ENCODE measurements at regions not wholly inside any gene's neighbourhood (a gene's known extent, or its start where the extent isn't known, plus 50 kb on each side); places are given as distances from the start of the nearest gene placed in this dataset.

DNA sequence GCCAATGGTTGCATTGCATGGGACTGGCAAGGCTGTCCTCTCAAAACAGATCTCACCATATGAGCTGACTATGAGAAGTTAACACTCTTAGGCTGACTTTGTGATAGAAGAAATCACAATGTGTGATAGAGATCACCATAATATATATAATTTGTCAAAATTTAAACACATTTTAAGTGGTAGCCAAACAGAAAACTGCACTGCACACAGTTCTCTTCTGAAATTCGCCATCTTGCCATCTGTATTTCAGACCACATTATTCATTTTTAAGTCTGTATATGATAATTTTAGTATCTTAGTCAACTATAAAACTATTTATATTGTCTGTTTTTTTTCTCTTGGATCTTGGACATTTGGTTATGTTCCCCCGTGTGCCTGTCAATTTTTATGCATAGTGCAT is 374.7 kb downstream of the AJAP1 start:
- Histone ChIP-seq H3K79me2 (ENCODE audit: control insufficient read depth, insufficient read depth, low read length) (no peaks in the 10 kb centered on the region), H3K27ac (ENCODE audit: control insufficient read depth, insufficient read depth) (no peak overlapping the region), H3K36me3 (ENCODE audit: control insufficient read depth in 2 of 2, insufficient read depth in 2 of 2, low read length in 1 of 2) (no peaks in the 10 kb centered on the region), H3K4me2 (ENCODE audit: control insufficient read depth, insufficient read depth) (no peak overlapping the region), H4K20me1 (ENCODE audit: control insufficient read depth, insufficient read depth) (no peaks in the 10 kb centered on the region), H3K4me1 (ENCODE audit: control insufficient read depth, insufficient read depth, low read length) (no peaks in the 10 kb centered on the region), H2AFZ (ENCODE audit: control insufficient read depth, low read depth, low read length) (no peak overlapping the region), H3K9ac (ENCODE audit: control insufficient read depth, insufficient read depth, low read length) (no peak overlapping the region), H3K27me3 (replicated peaks in 1 of 2; ENCODE audit: control insufficient read depth in 2 of 2, insufficient read depth in 2 of 2, low read length in 1 of 2) (no peaks in the 10 kb centered on the region), H3K4me3 (no peak overlapping the region), H3K9me3 (replicated peaks; ENCODE audit: control insufficient read depth, insufficient read depth, low read length) (no peaks in the 10 kb centered on the region)
- 0% methylated on average over 2 of the region's 2 CpGs for WGBS (ENCODE audit: insufficient coverage, insufficient replicate concordance, low lambda C conversion rate, missing lambda C conversion rate)
- no peak for DNase-seq (ENCODE audit: low read depth, low spot score)
- TF ChIP-seq CBFB (IDR thresholded peaks at IDR 0.05; ENCODE audit: low read depth): no peak
- no peak for TF ChIP-seq MYB (IDR thresholded peaks at IDR 0.05; ENCODE audit: borderline replicate concordance, low read depth, low read length)
- TF ChIP-seq TCF12 (IDR thresholded peaks at IDR 0.05; ENCODE audit: low read depth, low read length): no peak
- no peak for TF ChIP-seq POLR2AphosphoS2 (IDR thresholded peaks at IDR 0.05; ENCODE audit: low read depth, low read length)
- TF ChIP-seq USF1 (IDR thresholded peaks at IDR 0.05; ENCODE audit: borderline replicate concordance, extremely low read length, insufficient read depth, low read depth, low read length): no peak
- no peak for TF ChIP-seq ZNF274 (IDR thresholded peaks at IDR 0.05; ENCODE audit: insufficient read depth, insufficient read length)
- TF ChIP-seq, protein P1, sequence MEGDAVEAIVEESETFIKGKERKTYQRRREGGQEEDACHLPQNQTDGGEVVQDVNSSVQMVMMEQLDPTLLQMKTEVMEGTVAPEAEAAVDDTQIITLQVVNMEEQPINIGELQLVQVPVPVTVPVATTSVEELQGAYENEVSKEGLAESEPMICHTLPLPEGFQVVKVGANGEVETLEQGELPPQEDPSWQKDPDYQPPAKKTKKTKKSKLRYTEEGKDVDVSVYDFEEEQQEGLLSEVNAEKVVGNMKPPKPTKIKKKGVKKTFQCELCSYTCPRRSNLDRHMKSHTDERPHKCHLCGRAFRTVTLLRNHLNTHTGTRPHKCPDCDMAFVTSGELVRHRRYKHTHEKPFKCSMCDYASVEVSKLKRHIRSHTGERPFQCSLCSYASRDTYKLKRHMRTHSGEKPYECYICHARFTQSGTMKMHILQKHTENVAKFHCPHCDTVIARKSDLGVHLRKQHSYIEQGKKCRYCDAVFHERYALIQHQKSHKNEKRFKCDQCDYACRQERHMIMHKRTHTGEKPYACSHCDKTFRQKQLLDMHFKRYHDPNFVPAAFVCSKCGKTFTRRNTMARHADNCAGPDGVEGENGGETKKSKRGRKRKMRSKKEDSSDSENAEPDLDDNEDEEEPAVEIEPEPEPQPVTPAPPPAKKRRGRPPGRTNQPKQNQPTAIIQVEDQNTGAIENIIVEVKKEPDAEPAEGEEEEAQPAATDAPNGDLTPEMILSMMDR (IDR thresholded peaks at IDR 0.05 in 2 of 3, conservative IDR thresholded peaks at IDR 0.05 in 1 of 3; ENCODE audit: control insufficient read depth in 2 of 3, extremely low read depth in 1 of 3, insufficient read depth in 1 of 3, low read depth in 3 of 3, low read length in 3 of 3): no peak
- no peak for TF ChIP-seq ZNF217 (IDR thresholded peaks at IDR 0.05)
- no peak for TF ChIP-seq PML (IDR thresholded peaks at IDR 0.05; ENCODE audit: low read length)
- no peak for TF ChIP-seq RBBP5 (conservative IDR thresholded peaks at IDR 0.05)
- TF ChIP-seq RUNX3 (IDR thresholded peaks at IDR 0.05; ENCODE audit: low read length): no peak
- no peak for TF ChIP-seq SPI1 (IDR thresholded peaks at IDR 0.05; ENCODE audit: borderline replicate concordance, insufficient read depth, low read depth, low read length)
- no peak for TF ChIP-seq LARP7 (IDR thresholded peaks at IDR 0.05)
- in situ Hi-C loops (cut with MboI) (no loop called here), intact Hi-C loops (cut with micrococcal nuclease; ENCODE audit: unreplicated experiment) (no loop called here)
- BruUV-seq (replicated peaks): no TSS peak
- POLR2A ChIA-PET: no interaction called here
- ATAC-seq: no peak
- SMC1A ChIA-PET (ENCODE audit: uncharacterized antibody, unreplicated experiment): interaction anchor here (0.7 kb wide), 1 partner anchor 103 kb away, joined by 3 read pairs; no protein-coding TSS in a partner anchor
- RAD21 ChIA-PET (ENCODE audit: unreplicated experiment): no interaction called here
- CTCF ChIA-PET: no interaction called here
- no peak for FAIRE-seq
